Upper lobe of right lung (tissue), 1 donor: ENCODE measurements at regions not wholly inside any gene's neighbourhood (a gene's known extent, or its start where the extent isn't known, plus 50 kb on each side); places are given as distances from the start of the nearest gene placed in this dataset.

Experiments used
- ATAC-seq: fragments of 200-7000 bp; cut with Tn5 transposase; one replicate; pipeline ENCODE4 v1.9.1; 2020; ENCODE audit warnings: mild to moderate bottlenecking, moderate library complexity
- DNase-seq: peaks from one replicate; pipeline ENCODE4 v3.0.0-alpha.2; 2020
- H3K27ac ChIP-seq: fragments of 200-600 bp; one replicate; pipeline ENCODE4 v1.8.0; 2022
- H3K27me3 ChIP-seq: fragments of 200-600 bp; one replicate; pipeline ENCODE4 v1.8.0; 2022; ENCODE audit warnings: mild to moderate bottlenecking
- H3K36me3 ChIP-seq: fragments of 200-600 bp; one replicate; pipeline ENCODE4 v1.8.0; 2022
- H3K4me1 ChIP-seq: fragments of 200-600 bp; one replicate; pipeline ENCODE4 v1.8.0; 2022
- H3K4me3 ChIP-seq: fragments of 200-600 bp; one replicate; pipeline ENCODE4 v1.8.0; 2022; ENCODE audit warnings: mild to moderate bottlenecking
- H3K9me3 ChIP-seq: fragments of 200-600 bp; one replicate; pipeline ENCODE4 v1.8.0; 2022
- CTCF ChIP-seq: fragments of 200-600 bp; IDR thresholded peaks from one replicate; pipeline ENCODE4 v1.8.0; 2022; ENCODE audit warnings: antibody characterized with exemption
- intact Hi-C: fragments of 100-400 bp; cut with DNase I; formaldehyde crosslinking; loops from one replicate; pipeline ENCODE4 v1.11.0; 2022
- donor health status: DM: no; HTN: yes; CAD: no; lungs with severe emphysema.

DNA sequence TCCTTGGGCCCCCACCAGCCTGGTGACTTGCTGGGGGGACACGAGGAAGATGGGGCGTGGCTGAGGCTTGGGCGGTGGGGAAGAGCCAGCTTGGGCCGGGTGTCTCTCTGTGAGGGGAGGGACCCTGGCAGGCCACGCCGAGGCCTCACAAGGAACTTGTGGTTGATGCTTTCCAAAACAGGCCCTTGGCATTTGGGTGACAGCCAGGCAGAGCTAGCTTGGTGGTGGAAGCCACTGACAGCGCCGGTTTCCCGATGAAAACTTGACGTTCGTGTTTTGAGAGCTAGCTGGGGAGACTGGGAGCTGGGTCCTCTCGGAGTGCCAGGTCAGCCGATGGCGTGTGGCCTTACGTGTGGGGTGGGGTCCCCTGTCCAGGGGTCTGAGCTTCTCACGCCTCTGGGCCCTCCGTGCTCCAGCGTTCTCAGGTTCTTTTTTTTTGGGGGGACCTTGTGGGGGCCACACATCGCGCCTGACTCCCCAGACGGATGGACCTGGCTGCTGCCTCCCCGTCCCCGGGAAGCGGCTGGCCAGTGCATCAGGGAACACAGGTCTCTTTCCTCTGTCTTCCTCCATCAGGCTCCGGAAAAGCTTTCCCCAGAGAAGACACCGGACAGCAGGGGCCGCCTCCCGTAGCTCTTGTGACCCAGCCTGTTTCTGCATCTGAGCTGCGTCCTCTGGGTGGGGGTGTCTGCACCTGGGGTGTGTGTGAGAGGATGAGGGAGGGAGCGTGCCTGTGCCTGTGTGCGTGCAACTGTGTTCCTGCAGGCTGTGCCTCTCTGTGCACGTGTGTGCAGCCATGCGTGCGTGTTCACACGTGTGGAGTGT lies 129.3 kb upstream of the LPCAT1 start:
- ATAC-seq (no peak), DNase-seq (peak; percentile 63)
- Histone ChIP-seq H3K4me1 (peaks cover 7% of the 10 kb centered on the region), H3K27me3 (peaks cover 60% of the 10 kb centered on the region), H3K36me3 (no peaks in the 10 kb centered on the region), H3K9me3 (no peaks in the 10 kb centered on the region), H3K27ac (no peak overlapping the region), H3K4me3 (no peak overlapping the region)
- no peak for TF ChIP-seq CTCF
- intact Hi-C loops, result no loop called here

DNA sequence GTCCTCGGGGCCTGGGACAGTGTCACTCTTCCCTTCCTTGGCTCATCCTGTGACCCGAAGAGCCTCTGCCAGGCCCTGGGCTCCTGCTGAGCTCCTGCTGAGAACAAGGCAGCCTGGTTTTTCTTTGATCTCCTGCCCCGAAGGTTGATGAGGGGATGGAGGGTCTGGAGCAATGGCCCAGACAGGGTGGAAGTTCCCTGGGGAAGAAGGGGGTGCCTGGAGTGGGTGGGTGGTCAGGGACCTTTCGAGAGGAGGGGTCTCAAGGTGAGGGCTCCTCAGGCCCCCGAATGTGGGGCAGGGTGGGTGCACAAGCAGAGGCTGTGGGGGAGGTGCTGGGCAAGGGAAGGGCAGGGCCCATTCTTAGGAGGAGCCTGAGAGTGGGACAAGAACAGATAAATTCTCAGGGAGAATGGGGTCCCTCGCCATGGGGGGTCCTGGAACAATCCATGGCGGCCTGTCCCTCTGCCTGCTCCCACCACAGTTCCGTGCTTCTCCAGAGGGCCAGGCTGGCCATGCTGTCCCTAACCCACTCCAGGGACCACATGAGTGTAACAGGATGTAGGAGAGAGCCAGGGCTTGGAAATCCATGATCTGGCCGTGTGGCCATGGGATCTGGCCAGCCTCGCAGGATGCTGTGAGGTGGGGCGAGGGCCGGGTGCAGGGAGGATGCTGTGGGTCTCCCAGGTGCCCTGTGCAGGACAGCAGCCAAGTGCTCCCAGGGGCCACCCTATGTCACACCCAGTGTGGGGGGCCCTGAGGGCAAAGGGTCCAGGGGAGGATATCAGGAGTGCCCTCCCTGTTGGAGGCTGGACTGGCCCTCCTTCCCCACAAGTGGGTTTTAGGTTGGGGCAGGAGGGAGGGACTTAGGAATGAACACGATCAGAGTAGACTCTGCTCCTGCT lies 128.5 kb upstream of the LPCAT1 start:
- no peak for DNase-seq
- no peaks in the 10 kb centered on the region for H3K9me3 ChIP-seq
- H3K36me3 ChIP-seq, result no peaks in the 10 kb centered on the region
- TF ChIP-seq CTCF, result no peak
- no peak for ATAC-seq
- intact Hi-C loops, result no loop called here
- H3K4me1 ChIP-seq, result peaks cover 7% of the 10 kb centered on the region
- H3K27me3 ChIP-seq, result peaks cover 53% of the 10 kb centered on the region
- H3K4me3 ChIP-seq, result no peak overlapping the region
- no peak overlapping the region for H3K27ac ChIP-seq

GRCh38 chr5:1651250-1651649 lies 127.5 kb upstream of the LPCAT1 start:
- DNase-seq, result no peak

GRCh38 chr5:1649554-1649953 lies 125.8 kb upstream of the LPCAT1 start:
- Histone ChIP-seq H3K36me3 (no peaks in the 10 kb centered on the region), H3K27me3 (peaks cover 30% of the 10 kb centered on the region), H3K9me3 (no peaks in the 10 kb centered on the region), H3K4me1 (peaks cover 11% of the 10 kb centered on the region), H3K4me3 (no peak overlapping the region), H3K27ac (no peak overlapping the region)
- intact Hi-C loops, result loop anchor here (10.0 kb wide), 1 partner anchor 465 kb away; no protein-coding TSS in a partner anchor
- TF ChIP-seq CTCF, result no peak
- no peak for ATAC-seq
- DNase-seq, result no peak

More at GRCh38 chr5:1651250-1651649, 127.5 kb upstream of the LPCAT1 start:
- no peak for ATAC-seq
- Histone ChIP-seq H3K27ac (no peak overlapping the region), H3K9me3 (no peaks in the 10 kb centered on the region), H3K27me3 (peaks cover 46% of the 10 kb centered on the region), H3K36me3 (no peaks in the 10 kb centered on the region), H3K4me1 (peaks cover 7% of the 10 kb centered on the region), H3K4me3 (no peak overlapping the region)
- no peak for TF ChIP-seq CTCF
- intact Hi-C loops, result no loop called here

- TF ChIP-seq CTCF, result no peak
- peaks cover 30% of the 10 kb centered on the region for H3K27me3 ChIP-seq
- no peaks in the 10 kb centered on the region for H3K36me3 ChIP-seq
- DNase-seq, result no peak
- no peak for ATAC-seq
- no peaks in the 10 kb centered on the region for H3K9me3 ChIP-seq
- no peak overlapping the region for H3K27ac ChIP-seq
- no peak overlapping the region for H3K4me3 ChIP-seq
- intact Hi-C loops, result loop anchor here (10.0 kb wide), 1 partner anchor 464 kb away; no protein-coding TSS in a partner anchor
- peaks cover 11% of the 10 kb centered on the region for H3K4me1 ChIP-seq
Observed at GRCh38 chr5:1648806-1649205, 125.0 kb upstream of the LPCAT1 start.
